GM12878 (cell line): ENCODE measurements at regions not wholly inside any gene's neighbourhood (a gene's known extent, or its start where the extent isn't known, plus 50 kb on each side); places are given as distances from the start of the nearest gene placed in this dataset.
A peak's percentile ranks its signal among the peaks of the same experiment; 100 is the strongest.

ENCODE experiments used
- BHLHE40 ChIP-seq, 2 experiments: fragments of 450-650 bp in 1 of 2; IDR thresholded peaks; 2 replicates each; pipeline ENCODE4 v1.6.1; 2011 to 2017; ENCODE audit warnings: low read depth in 2 of 2, borderline replicate concordance in 1 of 2, improper control_type of control experiment in 1 of 2, low read length in 1 of 2, mild to moderate bottlenecking in 1 of 2
- CBX5 ChIP-seq: sonication (generic); IDR thresholded peaks from 2 replicates; pipeline ENCODE4 v1.6.1; 2016; ENCODE audit warnings: low read depth, moderate library complexity, mild to moderate bottlenecking, inconsistent platforms
- CUX1 ChIP-seq: IDR thresholded peaks from 2 replicates; pipeline ENCODE4 v1.6.1; 2012; ENCODE audit warnings: improper control_type of control experiment, low read depth, low read length; ENCODE audit not compliant: insufficient replicate concordance
- IKZF1 ChIP-seq: fragments of 450-650 bp; conservative IDR thresholded peaks from 2 replicates; pipeline ENCODE4 v1.6.1; 2017; ENCODE audit warnings: antibody characterized with exemption, mild to moderate bottlenecking
- KAT2A ChIP-seq: conservative IDR thresholded peaks from 2 replicates; pipeline ENCODE4 v1.6.1; 2011; ENCODE audit warnings: low read depth, low read length; ENCODE audit not compliant: control insufficient read depth
- KLF5 ChIP-seq: fragments of 450-650 bp; IDR thresholded peaks from 2 replicates; pipeline ENCODE4 v1.6.1; 2014; ENCODE audit warnings: mild to moderate bottlenecking; ENCODE audit not compliant: partially characterized antibody
- MEF2B ChIP-seq: fragments of 450-650 bp; IDR thresholded peaks from 2 replicates; pipeline ENCODE4 v1.6.1; 2018; ENCODE audit warnings: mild to moderate bottlenecking, moderate library complexity; ENCODE audit not compliant: partially characterized antibody, poor library complexity, severe bottlenecking
- MTA2 ChIP-seq: fragments of 450-650 bp; IDR thresholded peaks from 2 replicates; pipeline ENCODE4 v1.6.1; 2016; ENCODE audit warnings: low read depth, mild to moderate bottlenecking, moderate library complexity
- MYC ChIP-seq: IDR thresholded peaks from 2 replicates; pipeline ENCODE4 v1.6.1; 2011; ENCODE audit warnings: mild to moderate bottlenecking, low read length, moderate library complexity, inconsistent platforms; ENCODE audit not compliant: insufficient read depth, insufficient replicate concordance, insufficient read length, severe bottlenecking
- NR2C1 ChIP-seq: fragments of 450-650 bp; IDR thresholded peaks from 2 replicates; pipeline ENCODE4 v1.6.1; 2017; ENCODE audit warnings: antibody characterized with exemption, mild to moderate bottlenecking, moderate library complexity
- RELA ChIP-seq: fragments of 450-650 bp; IDR thresholded peaks from 2 replicates; pipeline ENCODE4 v1.8.0; 2014; ENCODE audit warnings: borderline replicate concordance; ENCODE audit not compliant: partially characterized antibody
- SMAD5 ChIP-seq: IDR thresholded peaks from 2 replicates; pipeline ENCODE4 v1.6.1; 2016; ENCODE audit warnings: antibody characterized with exemption, low read depth
- STAT3 ChIP-seq: IDR thresholded peaks from 2 replicates; pipeline ENCODE4 v1.6.1; 2011; ENCODE audit warnings: low read depth, low read length, improper control_type of control experiment
- ZNF217 ChIP-seq: fragments of 450-650 bp; IDR thresholded peaks from 2 replicates; pipeline ENCODE4 v1.6.1; 2017; ENCODE audit warnings: antibody characterized with exemption, mild to moderate bottlenecking

DNA sequence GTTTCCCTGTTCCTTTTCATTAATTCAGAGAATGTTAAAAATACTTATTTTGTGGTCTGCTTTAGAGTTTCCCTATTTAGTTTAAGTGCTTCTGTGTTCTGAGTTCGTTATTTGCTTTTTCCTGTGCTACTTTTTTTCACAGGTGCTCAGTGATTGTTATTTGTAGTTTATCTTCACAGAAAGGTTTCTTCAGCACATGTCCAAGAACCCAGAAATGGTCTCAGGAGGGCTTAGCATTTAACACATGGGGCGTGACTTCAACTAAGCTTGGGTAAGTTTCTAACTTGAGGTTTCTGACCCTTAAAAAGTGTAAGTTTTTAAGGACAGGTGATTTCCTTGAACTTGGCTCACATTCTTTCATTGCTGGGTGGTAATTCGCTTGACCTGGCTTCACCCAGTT is 157.3 kb downstream of the AASDHPPT start (continued):
- TF ChIP-seq CUX1 (no peak), IKZF1 (peak; percentile 14; the same call in 1 of the 2 replicates), RELA (no peak), MEF2B (peak; percentile 26), KAT2A (no peak), KLF5 (no peak), STAT3 (no peak), BHLHE40 (IDR thresholded peaks at IDR 0.05; ENCODE audit: borderline replicate concordance in 1 of 2, low read depth in 2 of 2, low read length in 1 of 2) (peak in 1 of 2 experiments; percentile 22; a peak in 1 of 4 replicates), ZNF217 (no peak), NR2C1 (no peak), MTA2 (peak; percentile 56; the same call in 1 of the 2 replicates), SMAD5 (no peak), CBX5 (no peak), MYC (no peak)
- TF ChIP-seq, all 136 proteins: peak for 5
